Activated T-helper 2 cell treated with anti-CD3 and anti-CD28 coated beads, Interferon-gamma antibody, Interleukin-2, Interleukin-4, amounts not matched to agents 10 μg/mL and 5 μg/mL and 100 μg/mL, durations not matched to agents 14 hours and 24 hours and 36 hours (primary cell): ENCODE measurements at regions not wholly inside any gene's neighbourhood (a gene's known extent, or its start where the extent isn't known, plus 50 kb on each side); places are given as distances from the start of the nearest gene placed in this dataset.
"Not testable (repeated sequence)": the region's sequence is repeated elsewhere in the genome, so short reads cannot be mapped to it uniquely, and the experiment has no call there.

ENCODE experiments used
- DNase-seq: peaks from one replicate; pipeline ENCODE4 v3.0.0; 2021; ENCODE audit warnings: low spot score
- H3K27ac Mint-ChIP-seq: one replicate; pipeline ENCODE4 v1.8.0; 2021; ENCODE audit warnings: mixed read lengths
- H3K27me3 Mint-ChIP-seq: one replicate; pipeline ENCODE4 v1.8.0; 2021; ENCODE audit warnings: low read depth, mixed read lengths
- H3K36me3 Mint-ChIP-seq: one replicate; pipeline ENCODE4 v1.8.0; 2021; ENCODE audit warnings: low read depth, mixed read lengths
- H3K4me1 Mint-ChIP-seq: one replicate; pipeline ENCODE4 v1.8.0; 2021; ENCODE audit warnings: low read depth, mixed read lengths
- H3K4me3 Mint-ChIP-seq: one replicate; pipeline ENCODE4 v1.8.0; 2021; ENCODE audit warnings: low read depth, mild to moderate bottlenecking, moderate library complexity, mixed read lengths
- H3K9me3 Mint-ChIP-seq: one replicate; pipeline ENCODE4 v1.8.0; 2021; ENCODE audit warnings: mixed read lengths
- intact Hi-C: fragments of 100-400 bp; cut with micrococcal nuclease; formaldehyde crosslinking; loops from one replicate; pipeline ENCODE4 v1.15.1; 2023

DNA sequence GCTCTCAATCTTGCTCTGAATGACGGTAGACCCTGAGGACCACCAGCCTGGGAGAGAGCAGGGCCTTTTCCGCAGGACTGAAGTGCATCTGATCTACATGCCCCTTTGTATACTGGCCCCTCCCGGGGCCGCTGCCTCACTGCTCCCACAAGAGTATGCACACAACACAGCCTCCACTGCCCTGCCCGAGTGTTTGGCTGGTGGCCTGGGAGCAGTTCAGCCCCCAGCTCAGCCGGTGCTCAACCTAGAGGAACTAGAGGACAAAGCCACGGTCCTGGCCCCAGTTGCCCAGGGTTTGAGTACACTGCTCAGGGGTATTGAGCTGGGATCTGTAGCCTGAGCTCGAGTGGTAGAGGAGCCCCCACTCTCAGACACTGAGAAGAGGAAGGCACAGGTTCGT lies 118.9 kb upstream of the CAB39 start:
- intact Hi-C loops: no loop called here
- Mint-ChIP-seq H3K9me3 (peaks cover 21% of the 10 kb centered on the region), H3K36me3 (peaks cover 20% of the 10 kb centered on the region), H3K27ac (no peak overlapping the region), H3K4me3 (no peak overlapping the region), H3K27me3 (no peaks in the 10 kb centered on the region), H3K4me1 (peaks cover 60% of the 10 kb centered on the region)
- DNase-seq: no peak

DNA sequence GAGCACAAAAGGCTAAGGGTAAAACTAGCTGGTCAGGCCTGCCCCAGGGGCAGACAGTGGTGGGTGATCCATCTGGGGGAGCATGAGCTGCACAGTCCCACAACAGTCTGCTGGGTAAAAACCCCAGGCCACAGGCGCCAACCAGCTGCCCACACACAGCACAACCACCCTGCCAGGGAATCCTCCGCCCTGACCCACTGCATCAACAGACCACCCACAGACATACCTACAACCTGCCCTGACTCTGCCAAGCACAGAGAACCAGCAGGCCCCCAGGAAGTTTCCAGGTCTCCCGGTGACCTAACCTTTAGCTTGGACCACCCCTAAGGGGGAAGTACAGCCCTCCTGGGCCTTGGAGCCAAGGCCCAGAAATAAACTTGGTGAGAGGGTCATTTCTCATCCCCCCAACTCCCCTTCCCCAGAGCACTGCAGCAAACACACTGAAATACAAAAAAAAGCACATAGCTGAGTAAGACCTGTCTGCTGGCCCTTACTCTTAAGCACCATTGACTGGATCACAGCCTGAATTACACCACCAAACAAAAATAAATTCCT lies 118.3 kb upstream of the CAB39 start:
- no peak for DNase-seq
- Mint-ChIP-seq H3K27me3 (no peaks in the 10 kb centered on the region), H3K36me3 (peaks cover 21% of the 10 kb centered on the region), H3K27ac (peak overlapping the region; percentile 1), H3K9me3 (peaks cover 22% of the 10 kb centered on the region), H3K4me1 (peaks cover 60% of the 10 kb centered on the region), H3K4me3 (no peak overlapping the region)
- intact Hi-C loops: no loop called here

DNA sequence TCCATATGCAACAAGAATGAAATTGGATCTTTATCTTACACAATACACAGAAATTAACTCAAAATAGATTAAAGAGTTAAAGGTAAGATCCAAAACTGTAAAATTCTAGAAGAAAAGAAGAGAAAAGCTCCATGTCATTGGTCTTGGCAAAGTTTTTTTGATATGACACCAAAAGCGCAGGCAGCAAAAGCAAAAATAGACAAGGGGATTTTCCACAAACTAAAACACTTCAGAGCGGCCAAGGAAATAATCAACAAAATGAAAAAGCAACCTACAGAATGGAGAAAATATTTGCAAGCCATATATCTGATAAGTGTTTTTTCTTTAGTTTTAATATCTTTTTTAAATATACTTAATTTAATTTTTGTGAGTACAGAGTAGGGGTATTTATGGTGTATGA lies 112.8 kb upstream of the CAB39 start:
- H3K9me3 Mint-ChIP-seq: peaks cover 28% of the 10 kb centered on the region
- no peak for DNase-seq
- intact Hi-C loops: loop anchor here (1.0 kb wide), 1 partner anchor 17 kb away; no protein-coding TSS in a partner anchor
- peaks cover 40% of the 10 kb centered on the region for H3K36me3 Mint-ChIP-seq
- H3K27me3 Mint-ChIP-seq: no peaks in the 10 kb centered on the region
- H3K4me1 Mint-ChIP-seq: peaks cover 57% of the 10 kb centered on the region
- H3K4me3 Mint-ChIP-seq: no peak overlapping the region
- H3K27ac Mint-ChIP-seq: no peak overlapping the region

DNA sequence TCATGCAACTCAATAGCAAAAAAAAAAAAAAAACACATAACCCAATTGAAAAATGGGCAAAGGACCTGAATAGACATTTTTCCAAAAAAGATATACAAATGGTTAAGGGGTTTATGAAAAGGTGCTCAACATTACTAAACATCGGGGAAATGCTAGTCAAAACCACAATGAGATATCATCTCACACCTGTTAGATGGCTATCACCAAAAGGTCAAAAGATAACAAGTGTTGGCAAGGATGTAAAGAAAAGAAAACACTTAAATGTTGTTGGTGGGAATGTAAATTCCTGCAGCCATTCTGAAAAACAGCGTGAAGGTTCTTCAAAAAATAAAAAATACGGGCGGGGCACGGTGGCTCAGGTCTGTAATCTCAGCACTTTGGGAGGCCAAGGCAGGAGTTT lies 112.4 kb upstream of the CAB39 start:
- H3K27me3 Mint-ChIP-seq: no peaks in the 10 kb centered on the region
- peaks cover 32% of the 10 kb centered on the region for H3K9me3 Mint-ChIP-seq
- H3K27ac Mint-ChIP-seq: no peak overlapping the region
- H3K4me3 Mint-ChIP-seq: no peak overlapping the region
- intact Hi-C loops: loop anchor here (1.0 kb wide), 1 partner anchor 17 kb away; no protein-coding TSS in a partner anchor
- DNase-seq: no peak
- peaks cover 59% of the 10 kb centered on the region for H3K4me1 Mint-ChIP-seq
- H3K36me3 Mint-ChIP-seq: peaks cover 43% of the 10 kb centered on the region

DNA sequence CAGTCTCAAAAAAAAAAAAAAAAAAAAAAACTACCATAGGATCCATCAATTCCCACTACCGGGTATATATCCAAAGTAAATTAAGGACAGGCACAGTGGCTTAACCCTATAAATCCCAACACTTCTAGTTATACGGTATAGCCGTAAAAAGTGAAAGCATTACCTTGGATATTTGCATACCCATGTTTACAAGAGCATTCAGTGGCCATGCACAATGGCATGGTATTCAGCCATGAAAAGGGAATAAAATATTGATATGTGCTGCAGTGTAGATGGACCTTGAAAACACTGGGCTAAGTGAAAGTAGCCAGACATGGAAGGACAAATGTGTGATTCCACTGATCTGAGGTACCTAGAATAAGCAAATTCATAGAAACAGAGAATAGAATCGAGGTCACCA lies 111.8 kb upstream of the CAB39 start:
- peaks cover 44% of the 10 kb centered on the region for H3K36me3 Mint-ChIP-seq
- H3K4me1 Mint-ChIP-seq: peaks cover 57% of the 10 kb centered on the region
- H3K27ac Mint-ChIP-seq: peak overlapping the region; percentile 21
- H3K27me3 Mint-ChIP-seq: no peaks in the 10 kb centered on the region
- H3K4me3 Mint-ChIP-seq: no peak overlapping the region
- intact Hi-C loops: loop anchor here (1.0 kb wide), 1 partner anchor 18 kb away; no protein-coding TSS in a partner anchor
- no peak for DNase-seq
- peaks cover 31% of the 10 kb centered on the region for H3K9me3 Mint-ChIP-seq

DNA sequence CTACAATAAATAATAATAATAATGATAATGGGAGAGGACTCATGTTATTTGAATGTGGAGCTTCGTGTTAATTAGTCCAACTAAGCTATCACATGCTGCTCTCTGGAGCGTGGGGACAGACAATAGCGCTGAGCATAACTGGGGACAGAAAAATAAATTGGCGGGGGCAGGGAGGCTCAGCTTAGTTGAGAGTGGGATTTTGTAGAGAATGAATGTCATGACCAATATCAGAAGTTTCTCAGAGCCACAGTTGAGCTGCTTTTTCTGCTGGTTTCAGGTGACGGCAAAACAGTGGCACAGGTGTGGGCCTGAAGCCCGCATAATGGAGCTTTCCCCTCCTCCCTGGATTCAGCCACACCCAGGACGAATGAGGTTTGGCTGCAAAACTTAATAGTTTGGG lies 111.1 kb upstream of the CAB39 start:
- intact Hi-C loops: no loop called here
- no peaks in the 10 kb centered on the region for H3K27me3 Mint-ChIP-seq
- peak overlapping the region; percentile 29 for H3K27ac Mint-ChIP-seq
- peaks cover 56% of the 10 kb centered on the region for H3K4me1 Mint-ChIP-seq
- H3K4me3 Mint-ChIP-seq: no peak overlapping the region
- no peak for DNase-seq
- H3K36me3 Mint-ChIP-seq: peaks cover 48% of the 10 kb centered on the region
- H3K9me3 Mint-ChIP-seq: peaks cover 37% of the 10 kb centered on the region

DNA sequence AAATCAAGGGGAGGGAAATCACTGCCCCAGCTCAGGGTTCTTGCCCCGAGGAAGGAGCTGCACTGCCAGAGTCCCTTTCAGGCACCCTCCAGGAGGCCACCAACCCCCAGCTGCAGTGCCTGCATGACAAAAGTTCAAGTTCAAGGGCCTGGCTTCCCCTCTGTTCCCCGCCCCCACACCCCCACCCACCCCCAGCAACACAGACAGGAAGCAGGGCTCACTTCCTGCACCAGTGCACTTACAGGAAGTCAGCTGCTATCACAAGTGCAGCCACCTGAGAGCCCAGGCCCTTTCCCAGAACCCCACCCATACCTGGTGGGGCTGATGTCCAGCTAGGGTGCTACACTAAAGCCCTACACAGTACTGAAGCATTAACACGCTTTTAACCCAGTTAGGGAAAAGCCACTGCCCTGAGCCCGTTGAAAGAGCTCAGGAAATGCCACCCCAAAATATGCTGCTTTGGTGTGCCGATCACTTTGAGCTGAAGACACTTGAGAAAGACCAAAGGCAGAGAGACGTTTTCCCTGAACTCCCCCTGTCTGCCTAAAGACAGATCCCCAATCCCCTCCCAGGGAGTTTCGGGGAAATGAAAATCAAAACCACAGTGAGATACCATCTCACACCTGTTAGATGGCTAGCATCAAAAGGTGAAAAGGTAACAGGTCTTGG lies 109.9 kb upstream of the CAB39 start:
- peaks cover 49% of the 10 kb centered on the region for H3K4me1 Mint-ChIP-seq
- H3K36me3 Mint-ChIP-seq: peaks cover 57% of the 10 kb centered on the region
- peak; percentile 27 for DNase-seq
- peaks cover 48% of the 10 kb centered on the region for H3K9me3 Mint-ChIP-seq
- H3K4me3 Mint-ChIP-seq: no peak overlapping the region
- no peaks in the 10 kb centered on the region for H3K27me3 Mint-ChIP-seq
- intact Hi-C loops: no loop called here
- H3K27ac Mint-ChIP-seq: peak overlapping the region; percentile 75

DNA sequence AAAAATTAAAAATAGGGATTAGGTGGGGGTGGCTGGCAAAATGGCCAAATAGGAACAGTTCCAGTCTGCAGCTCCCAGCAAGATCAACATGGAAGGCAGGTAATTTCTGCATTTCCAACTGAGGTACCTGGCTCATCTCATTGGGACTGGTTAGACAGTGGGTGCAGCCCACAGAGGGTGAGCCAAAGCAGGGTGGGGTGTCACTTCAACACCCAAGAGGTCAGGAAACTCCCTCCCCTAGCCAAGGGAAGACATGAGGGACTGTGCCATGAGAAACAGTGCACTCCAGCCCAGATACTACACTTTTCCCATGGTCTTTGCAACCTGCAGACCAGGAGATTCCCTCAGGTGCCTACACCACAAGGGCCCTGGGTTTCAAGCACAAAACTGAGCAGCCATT lies 109.3 kb upstream of the CAB39 start:
- DNase-seq, H3K4me3 Mint-ChIP-seq, H3K27me3 Mint-ChIP-seq, intact Hi-C loops: not testable (repeated sequence)
- Mint-ChIP-seq H3K9me3 (peaks cover 48% of the 10 kb centered on the region), H3K27ac (peak overlapping the region; percentile 75), H3K36me3 (peaks cover 60% of the 10 kb centered on the region), H3K4me1 (peaks cover 43% of the 10 kb centered on the region)

DNA sequence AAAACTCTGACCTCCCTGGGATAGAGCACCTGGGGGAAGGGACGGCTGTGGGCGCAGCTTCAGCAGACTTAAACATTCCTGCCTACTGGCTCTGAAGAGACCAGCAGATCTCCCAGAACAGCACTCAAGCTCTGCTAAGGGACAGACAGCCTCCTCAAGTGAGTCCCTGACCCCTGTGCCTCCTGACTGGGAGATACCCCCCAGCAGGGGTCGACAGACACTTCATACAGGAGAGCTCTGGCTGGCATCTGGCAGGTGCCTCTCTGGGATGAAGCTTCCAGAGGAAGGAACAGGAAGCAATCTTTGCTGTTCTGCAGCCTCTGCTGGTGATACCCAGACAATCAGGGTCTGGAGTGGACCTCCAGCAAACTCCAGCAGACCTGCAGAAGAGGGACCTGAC lies 108.5 kb upstream of the CAB39 start:
- H3K4me3 Mint-ChIP-seq, H3K27me3 Mint-ChIP-seq, DNase-seq, intact Hi-C loops, H3K27ac Mint-ChIP-seq: not testable (repeated sequence)
- peaks cover 51% of the 10 kb centered on the region for H3K9me3 Mint-ChIP-seq
- peaks cover 61% of the 10 kb centered on the region for H3K36me3 Mint-ChIP-seq
- H3K4me1 Mint-ChIP-seq: peaks cover 41% of the 10 kb centered on the region

DNA sequence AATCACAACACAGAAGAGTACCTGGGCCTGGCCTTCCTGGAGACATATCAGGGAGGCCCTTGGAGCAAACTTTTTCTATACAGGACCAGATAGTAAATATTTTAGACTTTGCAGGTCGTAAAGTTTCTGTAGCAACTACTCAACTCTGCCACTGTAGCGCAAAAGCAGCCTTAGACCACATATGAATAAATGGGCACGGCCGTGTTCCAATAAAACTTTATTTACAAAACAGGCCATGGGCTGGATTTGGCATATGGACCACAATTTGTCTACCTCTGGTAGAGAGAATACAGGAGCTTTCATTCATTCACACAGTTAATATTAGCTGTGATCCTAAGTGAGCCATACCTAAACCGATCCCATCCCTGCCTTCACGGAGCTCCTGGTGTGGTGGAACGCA lies 98.6 kb upstream of the CAB39 start:
- peaks cover 40% of the 10 kb centered on the region for H3K4me1 Mint-ChIP-seq
- no peaks in the 10 kb centered on the region for H3K27me3 Mint-ChIP-seq
- H3K4me3 Mint-ChIP-seq: no peak overlapping the region
- intact Hi-C loops: loop anchor here (2.0 to 10.0 kb wide), 6 partner anchors 55 to 809 kb away; partner anchors contain the start of gene CAB39
- peak overlapping the region; percentile 57 for H3K27ac Mint-ChIP-seq
- H3K9me3 Mint-ChIP-seq: peaks cover 7% of the 10 kb centered on the region
- peaks cover 11% of the 10 kb centered on the region for H3K36me3 Mint-ChIP-seq
- no peak for DNase-seq

DNA sequence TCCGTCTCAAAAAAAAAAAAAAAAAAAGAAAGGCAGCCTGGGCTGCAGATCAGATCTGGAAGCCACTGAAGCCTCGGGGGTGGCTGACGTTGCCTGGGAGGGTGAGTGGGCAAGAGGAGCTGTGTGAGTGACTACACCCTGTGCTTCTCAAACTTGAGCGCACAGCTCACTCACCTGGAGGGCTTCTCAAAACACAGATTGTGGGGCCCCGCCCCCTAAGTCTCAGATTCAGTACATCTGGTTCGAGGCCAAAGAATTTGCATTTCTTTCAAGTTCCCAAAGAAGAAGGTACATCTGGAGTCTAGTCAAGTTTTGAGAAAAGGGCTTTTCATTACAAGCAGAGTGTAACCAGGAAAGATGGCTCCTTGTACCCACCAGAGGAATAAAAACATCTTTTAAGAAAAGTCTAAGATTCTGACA lies 97.7 kb upstream of the CAB39 start:
- Mint-ChIP-seq H3K27ac (peak overlapping the region; percentile 57), H3K9me3 (no peaks in the 10 kb centered on the region), H3K4me3 (peak overlapping the region; percentile 5), H3K36me3 (peaks cover 4% of the 10 kb centered on the region), H3K4me1 (peaks cover 40% of the 10 kb centered on the region), H3K27me3 (no peaks in the 10 kb centered on the region)
- intact Hi-C loops: loop anchor here (1.0 to 10.0 kb wide), 7 partner anchors 29 to 810 kb away; partner anchors contain the start of gene CAB39
- DNase-seq: no peak

DNA sequence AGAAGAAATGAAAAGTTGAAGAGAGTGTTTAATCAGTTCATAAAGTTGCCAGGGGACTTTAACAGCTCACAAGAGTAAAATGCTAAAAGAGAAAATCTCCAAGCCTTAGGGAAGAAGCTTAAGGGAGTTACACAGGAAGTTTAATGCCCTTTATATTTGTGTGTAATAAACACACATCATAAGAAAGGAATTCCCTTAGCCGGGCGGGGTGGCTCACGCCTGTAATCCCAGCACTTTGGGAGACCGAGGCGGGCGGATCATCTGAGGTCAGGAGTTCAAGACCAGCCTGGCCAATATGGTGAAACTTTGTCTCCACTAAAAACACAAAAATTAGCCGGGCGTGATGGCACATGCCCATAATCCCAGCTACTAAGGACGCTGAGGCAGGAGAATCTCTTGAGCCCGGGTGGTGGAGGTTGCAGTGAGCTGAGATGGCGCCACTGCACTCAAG lies 95.4 kb upstream of the CAB39 start:
- H3K4me3 Mint-ChIP-seq, H3K36me3 Mint-ChIP-seq, DNase-seq, H3K27ac Mint-ChIP-seq, H3K27me3 Mint-ChIP-seq, H3K9me3 Mint-ChIP-seq: not testable (repeated sequence)
- H3K4me1 Mint-ChIP-seq: peaks cover 35% of the 10 kb centered on the region
- intact Hi-C loops: loop anchor here (10.0 kb wide), 1 partner anchor 812 kb away; no protein-coding TSS in a partner anchor

DNA sequence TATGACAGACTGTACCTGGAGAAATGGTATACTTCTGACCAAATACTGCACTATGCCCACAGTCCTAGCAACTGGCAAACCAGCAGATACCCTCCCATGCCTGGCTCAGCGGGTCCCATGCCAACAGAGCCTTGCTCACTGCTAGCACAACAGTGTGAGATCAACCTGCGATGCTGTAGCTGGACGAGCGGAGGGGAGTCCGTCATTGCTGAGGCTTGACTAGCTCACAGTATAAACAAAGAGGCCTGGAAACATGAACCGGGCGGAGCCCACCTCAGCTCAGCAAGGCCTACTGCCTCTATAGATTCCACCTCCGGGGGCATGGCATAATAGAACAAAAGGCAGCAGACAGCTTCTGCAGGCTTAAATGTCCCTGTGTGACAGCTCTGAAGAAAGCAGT lies 93.2 kb upstream of the CAB39 start:
- no peak overlapping the region for H3K27ac Mint-ChIP-seq
- H3K9me3 Mint-ChIP-seq: peaks cover 28% of the 10 kb centered on the region
- peaks cover 10% of the 10 kb centered on the region for H3K36me3 Mint-ChIP-seq
- H3K27me3 Mint-ChIP-seq: no peaks in the 10 kb centered on the region
- H3K4me1 Mint-ChIP-seq: peaks cover 23% of the 10 kb centered on the region
- no peak for DNase-seq
- no peak overlapping the region for H3K4me3 Mint-ChIP-seq
- intact Hi-C loops: loop anchor here (10.0 kb wide), 1 partner anchor 815 kb away; no protein-coding TSS in a partner anchor
